Panc1 (cell line): ENCODE measurements at regions not wholly inside any gene's neighbourhood (a gene's known extent, or its start where the extent isn't known, plus 50 kb on each side); places are given as distances from the start of the nearest gene placed in this dataset.
A peak's percentile ranks its signal among the peaks of the same experiment; 100 is the strongest.
"Not testable (repeated sequence)": the region's sequence is repeated elsewhere in the genome, so short reads cannot be mapped to it uniquely, and the experiment has no call there.

Source experiments
- ATAC-seq: fragments of 200-7000 bp; cut with Tn5 transposase; 2 replicates; pipeline ENCODE4 v1.9.1; 2020; ENCODE audit warnings: mild to moderate bottlenecking, moderate library complexity
- BruUV-seq: library from RNA; stranded (reverse); fragments of 400-500 nt; replicated peaks from 2 replicates; lab custom pipeline; 2021; lab: Mats Ljungman, UMichigan
- CTCF ChIA-PET: fragments of 300-600 bp; sonication (Branson Sonifier 250); formaldehyde crosslinking; loops from one replicate; lab custom pipeline; 2022; ENCODE audit warnings: antibody characterized with exemption; lab: Charles Lee
- POLR2A ChIA-PET: fragments of 300-600 bp; sonication (Branson Sonifier 250); formaldehyde crosslinking; loops from one replicate; lab custom pipeline; 2022; ENCODE audit warnings: antibody characterized with exemption; lab: Charles Lee
- DNase-seq: peaks from one replicate; pipeline ENCODE4 v3.0.0-alpha.2; 2010; ENCODE audit warnings: low read depth, low spot score
- H3K27ac ChIP-seq: 2 replicates; pipeline ENCODE4 v1.5.1; 2011; ENCODE audit warnings: mild to moderate bottlenecking, low read length, inconsistent platforms
- H3K27me3 ChIP-seq: fragments of 200-500 bp; sonication (Bioruptor generic); 2 replicates; pipeline ENCODE4 v1.6.0; 2014; ENCODE audit warnings: low read length, inconsistent platforms; ENCODE audit not compliant: control insufficient read depth, insufficient read depth
- H3K36me3 ChIP-seq: fragments of 200-500 bp; sonication (Bioruptor generic); 2 replicates; pipeline ENCODE4 v1.5.1; 2014; ENCODE audit warnings: inconsistent platforms, mild to moderate bottlenecking, low read length, moderate library complexity; ENCODE audit not compliant: control insufficient read depth, insufficient read depth
- H3K4me1 ChIP-seq: 2 replicates; pipeline ENCODE4 v1.5.1; 2011; ENCODE audit warnings: inconsistent platforms, mild to moderate bottlenecking, low read length, moderate library complexity; ENCODE audit not compliant: control insufficient read depth, insufficient read depth
- H3K4me3 ChIP-seq, 2 experiments: 2 replicates each; pipeline ENCODE4 v1.5.1; 2011 to 2012; ENCODE audit warnings: low read depth in 2 of 2, low read length in 2 of 2, mild to moderate bottlenecking in 2 of 2, inconsistent platforms in 1 of 2, moderate library complexity in 1 of 2
- H3K9me3 ChIP-seq: fragments of 200-500 bp; sonication (Bioruptor generic); 2 replicates; pipeline ENCODE4 v1.5.1; 2014; ENCODE audit warnings: low read depth, mild to moderate bottlenecking, inconsistent platforms, low read length, moderate library complexity; ENCODE audit not compliant: control insufficient read depth, insufficient read depth
- CTCF ChIP-seq: fragments of 450-650 bp; IDR thresholded peaks from 2 replicates; pipeline ENCODE4 v1.5.1; 2017; ENCODE audit warnings: mild to moderate bottlenecking
- POLR2AphosphoS5 ChIP-seq: IDR thresholded peaks from 2 replicates; pipeline ENCODE4 v1.6.1; 2012; ENCODE audit warnings: mild to moderate bottlenecking, low read depth, low read length, moderate library complexity
- REST ChIP-seq, 2 experiments: IDR thresholded peaks; 2 replicates each; pipeline ENCODE4 v1.6.1; 2011 to 2012; ENCODE audit warnings: low read depth in 2 of 2, control low read depth in 1 of 2, low read length in 1 of 2, mild to moderate bottlenecking in 1 of 2, moderate library complexity in 1 of 2; ENCODE audit not compliant: insufficient read depth in 1 of 2
- SIN3A ChIP-seq: IDR thresholded peaks from 2 replicates; pipeline ENCODE4 v1.6.1; 2012; ENCODE audit warnings: low read depth, mild to moderate bottlenecking, low read length, moderate library complexity, borderline replicate concordance; ENCODE audit not compliant: insufficient read depth
- TCF7L2 ChIP-seq: IDR thresholded peaks from 2 replicates; pipeline ENCODE4 v1.6.1; 2011; ENCODE audit warnings: mild to moderate bottlenecking, low read depth, low read length, inconsistent platforms
- in situ Hi-C: cut with HindIII; loops from 2 replicates; pipeline ENCODE4 v1.10.0; 2016; ENCODE audit warnings: low sequenced_read_pairs, low pct_unique_long_range_greater_than_20kb
- intact Hi-C: fragments of 100-400 bp; cut with micrococcal nuclease; formaldehyde crosslinking; loops from one replicate; pipeline ENCODE4 v1.10.0; 2022; ENCODE audit not compliant: unreplicated experiment

GRCh38 chr9:38518826-38519225, 94.6 kb upstream of the IGFBPL1 start:
- ATAC-seq, result no peak
- Histone ChIP-seq H3K27ac (no peak overlapping the region), H3K4me3 (no peak overlapping the region), H3K9me3 (no peaks in the 10 kb centered on the region), H3K36me3 (no peaks in the 10 kb centered on the region), H3K4me1 (no peaks in the 10 kb centered on the region), H3K27me3 (no peaks in the 10 kb centered on the region)
- BruUV-seq, result no TSS peak
- intact Hi-C loops, result no loop called here
- CTCF ChIA-PET, result no interaction called here
- POLR2A ChIA-PET, result no interaction called here
- DNase-seq, result no peak
- TF ChIP-seq REST (IDR thresholded peaks at IDR 0.05; ENCODE audit: insufficient read depth in 1 of 2, low read depth in 2 of 2, low read length in 1 of 2) (no peak), POLR2AphosphoS5 (no peak), SIN3A (no peak), TCF7L2 (no peak), CTCF (no peak)
- in situ Hi-C loops, result no loop called here

GRCh38 chr9:38516273-38516672, 92.0 kb upstream of the IGFBPL1 start:
- H3K27me3 ChIP-seq, CTCF ChIA-PET, intact Hi-C loops, BruUV-seq, H3K9me3 ChIP-seq, H3K4me3 ChIP-seq, H3K36me3 ChIP-seq, H3K27ac ChIP-seq, POLR2A ChIA-PET, H3K4me1 ChIP-seq, in situ Hi-C loops: not testable (repeated sequence)
- DNase-seq (peak; percentile 42), ATAC-seq (peak; percentile 81)

- H3K4me1 ChIP-seq, DNase-seq, POLR2A ChIA-PET, CTCF ChIA-PET, H3K27ac ChIP-seq, ATAC-seq, BruUV-seq, in situ Hi-C loops, H3K27me3 ChIP-seq, H3K36me3 ChIP-seq, intact Hi-C loops, H3K9me3 ChIP-seq, H3K4me3 ChIP-seq: not testable (repeated sequence)
Observed at GRCh38 chr9:38515055-38515454, 90.8 kb upstream of the IGFBPL1 start.

- H3K4me3 ChIP-seq, CTCF ChIA-PET, ATAC-seq, H3K27me3 ChIP-seq, BruUV-seq, H3K27ac ChIP-seq, H3K9me3 ChIP-seq, H3K36me3 ChIP-seq, in situ Hi-C loops, DNase-seq, H3K4me1 ChIP-seq, POLR2A ChIA-PET, intact Hi-C loops: not testable (repeated sequence)
Observed at GRCh38 chr9:38510340-38510739, 86.1 kb upstream of the IGFBPL1 start.
